K562 (cell line): ENCODE measurements at regions not wholly inside any gene's neighbourhood (a gene's known extent, or its start where the extent isn't known, plus 50 kb on each side); places are given as distances from the start of the nearest gene placed in this dataset.

Experiments
- CEBPB ChIP-seq: fragments of 450-650 bp; IDR thresholded peaks from 2 replicates; pipeline ENCODE4 v1.6.1; 2016; ENCODE audit warnings: missing genetic modification characterization, missing compliant biosample characterization
- ESRRA ChIP-seq: fragments of 450-650 bp; IDR thresholded peaks from 2 replicates; pipeline ENCODE4 v1.6.1; 2014; ENCODE audit warnings: low read depth, mild to moderate bottlenecking, moderate library complexity, borderline replicate concordance
- FOSL1 ChIP-seq: fragments of 200-800 bp; sonication (Bioruptor generic); conservative IDR thresholded peaks from 2 replicates; pipeline ENCODE4 v1.6.1; 2016; ENCODE audit warnings: missing genetic modification characterization, missing compliant biosample characterization
- RCOR1 ChIP-seq, 2 experiments: IDR thresholded peaks; 2 replicates each; pipeline ENCODE4 v1.6.1; 2012; ENCODE audit warnings: low read depth in 2 of 2, low read length in 2 of 2, borderline replicate concordance in 1 of 2, improper control_type of control experiment in 1 of 2
- RFX7 ChIP-seq: fragments of 250-450 bp; sonication (Bioruptor Pico); IDR thresholded peaks from 2 replicates; pipeline ENCODE4 v1.5.1; 2021; ENCODE audit warnings: mild to moderate bottlenecking
- STAG1 ChIP-seq: sonication (generic); formaldehyde crosslinking; IDR thresholded peaks from 2 replicates; pipeline ENCODE4 v1.5.0; 2020; ENCODE audit warnings: missing genetic modification reagents, borderline replicate concordance
- ZNF133 ChIP-seq: fragments of 250-450 bp; sonication (Bioruptor Pico); IDR thresholded peaks from 2 replicates; pipeline ENCODE4 v1.4.0; 2020; ENCODE audit warnings: mild to moderate bottlenecking
- ZNF445 ChIP-seq: fragments of 250-450 bp; sonication (Bioruptor Pico); IDR thresholded peaks from 2 replicates; pipeline ENCODE4 v1.4.0; 2020; ENCODE audit warnings: low read depth, mild to moderate bottlenecking, moderate library complexity
- ZNF57 ChIP-seq: fragments of 450-650 bp; formaldehyde crosslinking; IDR thresholded peaks from 2 replicates; pipeline ENCODE4 v1.4.0; 2020; ENCODE audit warnings: mild to moderate bottlenecking, moderate library complexity
- TF ChIP-seq, protein P1 (sequence below): sonication (generic); formaldehyde crosslinking; IDR thresholded peaks from 2 replicates; pipeline ENCODE4 v1.9.0; 2022; ENCODE audit warnings: mild to moderate bottlenecking, missing genetic modification reagents
- TF ChIP-seq, protein P2 (sequence below): conservative IDR thresholded peaks from 2 replicates; pipeline ENCODE4 v1.6.1; 2011; ENCODE audit warnings: low read depth, mild to moderate bottlenecking, low read length; ENCODE audit not compliant: control insufficient read depth
- TF ChIP-seq, protein P3 (sequence below): fragments of 250-450 bp; sonication (Bioruptor Pico); IDR thresholded peaks from 2 replicates; pipeline ENCODE4 v1.5.1; 2021; ENCODE audit warnings: mild to moderate bottlenecking
- TF ChIP-seq, protein P4 (sequence below), 2 experiments: fragments of 450-650 bp; IDR thresholded peaks; 2 replicates each; pipeline ENCODE4 v1.6.1; 2018; ENCODE audit warnings: mild to moderate bottlenecking in 2 of 2, low read depth in 1 of 2; ENCODE audit not compliant: partially characterized antibody in 2 of 2

DNA sequence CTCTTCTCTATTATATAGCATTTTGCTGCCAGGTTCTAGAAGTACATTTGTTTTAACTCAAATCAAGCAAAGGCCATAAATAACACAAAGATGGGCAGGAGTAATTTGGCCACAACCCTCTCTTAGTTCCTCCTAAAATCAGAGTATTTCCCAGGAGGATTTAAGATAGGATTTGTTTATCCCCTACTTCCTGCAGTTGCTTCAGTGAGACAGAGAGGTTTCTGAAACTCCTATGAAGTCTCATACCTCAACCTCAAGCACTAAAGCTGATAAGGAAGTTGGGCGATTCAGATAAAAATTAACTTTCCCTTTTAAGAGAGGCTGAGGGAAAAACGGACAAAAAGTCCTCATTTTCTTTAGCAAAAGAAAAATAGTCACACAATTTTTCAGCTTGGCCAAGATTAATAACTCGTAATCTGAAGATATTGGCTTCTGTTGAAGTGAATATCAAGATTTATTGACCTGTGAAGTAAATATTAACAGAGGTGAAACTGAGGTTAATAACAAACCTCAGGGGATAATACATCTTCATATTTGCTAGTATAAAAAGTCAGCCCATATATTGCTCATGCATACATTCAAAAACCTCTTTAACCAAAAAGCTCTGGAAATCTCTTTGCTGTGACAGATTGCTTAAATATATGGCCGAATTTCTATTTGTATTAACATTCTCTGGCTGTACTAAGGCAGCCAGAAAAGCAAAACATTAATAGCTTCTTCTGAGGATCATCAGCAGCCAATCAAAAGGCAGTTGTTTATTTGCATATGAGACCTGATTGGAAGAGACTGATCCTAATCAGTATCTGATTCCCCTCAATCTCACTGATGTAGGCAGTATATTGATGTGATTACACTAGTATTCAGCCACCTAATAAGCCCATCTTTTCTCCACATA is 90.6 kb upstream of the GADL1 start:
- TF ChIP-seq ESRRA: no peak
- no peak for TF ChIP-seq ZNF445
- no peak for TF ChIP-seq FOSL1
- TF ChIP-seq, protein P1, sequence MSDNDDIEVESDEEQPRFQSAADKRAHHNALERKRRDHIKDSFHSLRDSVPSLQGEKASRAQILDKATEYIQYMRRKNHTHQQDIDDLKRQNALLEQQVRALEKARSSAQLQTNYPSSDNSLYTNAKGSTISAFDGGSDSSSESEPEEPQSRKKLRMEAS (CRISPR knock-in tag): no peak
- TF ChIP-seq CEBPB: no peak
- TF ChIP-seq, protein P2, sequence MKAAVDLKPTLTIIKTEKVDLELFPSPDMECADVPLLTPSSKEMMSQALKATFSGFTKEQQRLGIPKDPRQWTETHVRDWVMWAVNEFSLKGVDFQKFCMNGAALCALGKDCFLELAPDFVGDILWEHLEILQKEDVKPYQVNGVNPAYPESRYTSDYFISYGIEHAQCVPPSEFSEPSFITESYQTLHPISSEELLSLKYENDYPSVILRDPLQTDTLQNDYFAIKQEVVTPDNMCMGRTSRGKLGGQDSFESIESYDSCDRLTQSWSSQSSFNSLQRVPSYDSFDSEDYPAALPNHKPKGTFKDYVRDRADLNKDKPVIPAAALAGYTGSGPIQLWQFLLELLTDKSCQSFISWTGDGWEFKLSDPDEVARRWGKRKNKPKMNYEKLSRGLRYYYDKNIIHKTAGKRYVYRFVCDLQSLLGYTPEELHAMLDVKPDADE: no peak
- TF ChIP-seq STAG1 (CRISPR knock-in tag): no peak
- TF ChIP-seq, protein P3, sequence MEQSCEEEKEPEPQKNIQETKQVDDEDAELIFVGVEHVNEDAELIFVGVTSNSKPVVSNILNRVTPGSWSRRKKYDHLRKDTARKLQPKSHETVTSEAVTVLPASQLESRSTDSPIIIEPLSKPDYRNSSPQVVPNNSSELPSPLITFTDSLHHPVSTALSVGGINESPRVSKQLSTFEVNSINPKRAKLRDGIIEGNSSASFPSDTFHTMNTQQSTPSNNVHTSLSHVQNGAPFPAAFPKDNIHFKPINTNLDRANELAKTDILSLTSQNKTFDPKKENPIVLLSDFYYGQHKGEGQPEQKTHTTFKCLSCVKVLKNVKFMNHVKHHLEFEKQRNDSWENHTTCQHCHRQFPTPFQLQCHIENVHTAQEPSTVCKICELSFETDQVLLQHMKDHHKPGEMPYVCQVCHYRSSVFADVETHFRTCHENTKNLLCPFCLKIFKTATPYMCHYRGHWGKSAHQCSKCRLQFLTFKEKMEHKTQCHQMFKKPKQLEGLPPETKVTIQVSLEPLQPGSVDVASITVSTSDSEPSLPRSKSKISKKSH (CRISPR knock-in tag): no peak
- no peak for TF ChIP-seq RFX7
- no peak for TF ChIP-seq ZNF57 (CRISPR knock-in tag)
- TF ChIP-seq ZNF133 (CRISPR knock-in tag): no peak
- no peak for TF ChIP-seq RCOR1 (IDR thresholded peaks at IDR 0.05; ENCODE audit: borderline replicate concordance in 1 of 2, low read depth in 2 of 2, low read length in 2 of 2)
- TF ChIP-seq, protein P4, sequence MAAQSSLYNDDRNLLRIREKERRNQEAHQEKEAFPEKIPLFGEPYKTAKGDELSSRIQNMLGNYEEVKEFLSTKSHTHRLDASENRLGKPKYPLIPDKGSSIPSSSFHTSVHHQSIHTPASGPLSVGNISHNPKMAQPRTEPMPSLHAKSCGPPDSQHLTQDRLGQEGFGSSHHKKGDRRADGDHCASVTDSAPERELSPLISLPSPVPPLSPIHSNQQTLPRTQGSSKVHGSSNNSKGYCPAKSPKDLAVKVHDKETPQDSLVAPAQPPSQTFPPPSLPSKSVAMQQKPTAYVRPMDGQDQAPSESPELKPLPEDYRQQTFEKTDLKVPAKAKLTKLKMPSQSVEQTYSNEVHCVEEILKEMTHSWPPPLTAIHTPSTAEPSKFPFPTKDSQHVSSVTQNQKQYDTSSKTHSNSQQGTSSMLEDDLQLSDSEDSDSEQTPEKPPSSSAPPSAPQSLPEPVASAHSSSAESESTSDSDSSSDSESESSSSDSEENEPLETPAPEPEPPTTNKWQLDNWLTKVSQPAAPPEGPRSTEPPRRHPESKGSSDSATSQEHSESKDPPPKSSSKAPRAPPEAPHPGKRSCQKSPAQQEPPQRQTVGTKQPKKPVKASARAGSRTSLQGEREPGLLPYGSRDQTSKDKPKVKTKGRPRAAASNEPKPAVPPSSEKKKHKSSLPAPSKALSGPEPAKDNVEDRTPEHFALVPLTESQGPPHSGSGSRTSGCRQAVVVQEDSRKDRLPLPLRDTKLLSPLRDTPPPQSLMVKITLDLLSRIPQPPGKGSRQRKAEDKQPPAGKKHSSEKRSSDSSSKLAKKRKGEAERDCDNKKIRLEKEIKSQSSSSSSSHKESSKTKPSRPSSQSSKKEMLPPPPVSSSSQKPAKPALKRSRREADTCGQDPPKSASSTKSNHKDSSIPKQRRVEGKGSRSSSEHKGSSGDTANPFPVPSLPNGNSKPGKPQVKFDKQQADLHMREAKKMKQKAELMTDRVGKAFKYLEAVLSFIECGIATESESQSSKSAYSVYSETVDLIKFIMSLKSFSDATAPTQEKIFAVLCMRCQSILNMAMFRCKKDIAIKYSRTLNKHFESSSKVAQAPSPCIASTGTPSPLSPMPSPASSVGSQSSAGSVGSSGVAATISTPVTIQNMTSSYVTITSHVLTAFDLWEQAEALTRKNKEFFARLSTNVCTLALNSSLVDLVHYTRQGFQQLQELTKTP (IDR thresholded peaks at IDR 0.05; ENCODE audit: low read depth in 1 of 2, partially characterized antibody in 2 of 2): no peak
